Naive B cell (primary cell): ENCODE measurements at regions not wholly inside any gene's neighbourhood (a gene's known extent, or its start where the extent isn't known, plus 50 kb on each side); places are given as distances from the start of the nearest gene placed in this dataset.
"Not testable (repeated sequence)": the region's sequence is repeated elsewhere in the genome, so short reads cannot be mapped to it uniquely, and the experiment has no call there.

Experiments
- ATAC-seq, 2 donors: fragments of 150-1000 bp; cut with Tn5 transposase; 2 replicates each; pipeline ENCODE4 v1.10.0; 2021; ENCODE audit warnings: low read depth in 2 of 2, mild to moderate bottlenecking in 2 of 2, moderate library complexity in 2 of 2
- DNase-seq: peaks from one replicate; pipeline ENCODE4 v3.0.0; 2022
- H3K27ac Mint-ChIP-seq, 6 donors: one replicate each; pipeline ENCODE4 v1.8.0; 2020 to 2022; ENCODE audit warnings: mild to moderate bottlenecking in 6 of 6, mixed read lengths in 6 of 6, moderate library complexity in 5 of 6, inconsistent platforms in 2 of 6
- H3K27me3 Mint-ChIP-seq, 3 donors: one replicate each; pipeline ENCODE4 v1.8.0; 2021 to 2022; ENCODE audit warnings: mixed read lengths in 3 of 3, mild to moderate bottlenecking in 1 of 3
- H3K36me3 Mint-ChIP-seq, 2 donors: one replicate each; pipeline ENCODE4 v1.8.0; 2020 to 2022; ENCODE audit warnings: mixed read lengths in 2 of 2, inconsistent platforms in 1 of 2, mild to moderate bottlenecking in 1 of 2
- H3K4me1 Mint-ChIP-seq, 3 donors: one replicate each; pipeline ENCODE4 v1.8.0; 2020 to 2022; ENCODE audit warnings: mixed read lengths in 3 of 3, inconsistent platforms in 1 of 3, mild to moderate bottlenecking in 1 of 3, moderate library complexity in 1 of 3
- H3K4me3 Mint-ChIP-seq, 8 donors: one replicate each; pipeline ENCODE4 v1.8.0; 2020 to 2022; ENCODE audit warnings: mild to moderate bottlenecking in 8 of 8, mixed read lengths in 8 of 8, moderate library complexity in 8 of 8, inconsistent platforms in 2 of 8
- H3K9me3 Mint-ChIP-seq, 7 donors: one replicate each; pipeline ENCODE4 v1.8.0; 2020 to 2022; ENCODE audit warnings: mixed read lengths in 7 of 7, mild to moderate bottlenecking in 5 of 7, inconsistent platforms in 2 of 7, moderate library complexity in 1 of 7

DNA sequence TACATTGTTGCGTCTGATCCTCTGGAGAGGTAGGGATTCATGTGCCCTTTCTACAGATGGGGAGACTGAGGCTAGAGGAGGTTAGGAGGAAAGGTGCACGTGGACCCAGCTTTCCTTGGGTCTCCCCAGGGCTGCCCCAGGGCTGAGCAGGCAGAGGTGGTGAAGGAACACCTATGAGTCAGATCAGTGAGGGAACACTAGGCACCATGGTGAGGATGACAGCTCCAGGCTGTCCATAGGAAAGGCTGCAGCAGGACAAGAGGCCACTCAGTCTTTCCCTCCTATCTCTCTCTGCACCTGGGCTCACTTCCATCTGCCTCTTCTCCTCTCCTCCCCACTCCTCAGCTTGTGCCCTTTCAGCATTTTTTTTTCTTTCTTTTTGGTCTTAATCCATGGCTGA is 138.0 kb upstream of the TRIM73 start:
- DNase-seq, ATAC-seq, H3K27me3 Mint-ChIP-seq: not testable (repeated sequence)

DNA sequence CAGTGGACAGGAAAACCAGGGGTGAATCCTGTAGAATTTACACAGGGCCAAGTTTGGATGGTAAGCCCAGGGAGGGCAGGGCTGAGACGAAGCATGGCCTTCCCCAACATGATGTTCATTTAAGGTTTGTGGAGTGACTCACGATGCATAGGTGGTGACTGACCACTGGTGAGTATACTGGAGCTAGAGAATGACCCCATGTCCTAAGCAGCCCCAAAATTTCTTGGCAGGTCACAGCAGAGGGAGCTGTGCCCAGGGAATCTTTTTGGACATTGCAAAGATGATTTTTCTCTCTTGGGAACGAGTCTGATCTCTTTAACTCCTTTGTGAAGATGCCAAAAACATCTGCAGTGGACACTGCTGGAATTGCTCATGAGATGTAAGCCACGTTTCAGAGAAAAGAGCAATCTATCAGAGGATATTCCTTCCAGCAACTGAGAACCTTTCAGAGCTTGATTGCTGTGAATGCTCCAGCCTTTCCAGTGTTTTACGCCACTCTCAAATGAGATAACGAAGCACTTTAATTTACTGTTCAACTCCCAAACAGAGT is 135.9 kb upstream of the TRIM73 start:
- not testable (repeated sequence) for H3K36me3 Mint-ChIP-seq, DNase-seq, H3K27me3 Mint-ChIP-seq, ATAC-seq, H3K4me1 Mint-ChIP-seq, H3K4me3 Mint-ChIP-seq, H3K27ac Mint-ChIP-seq, H3K9me3 Mint-ChIP-seq

More for the DNA sequence above, 138.0 kb upstream of the TRIM73 start:
- H3K9me3 Mint-ChIP-seq, H3K4me3 Mint-ChIP-seq, H3K36me3 Mint-ChIP-seq, H3K4me1 Mint-ChIP-seq, H3K27ac Mint-ChIP-seq: not testable (repeated sequence)

DNA sequence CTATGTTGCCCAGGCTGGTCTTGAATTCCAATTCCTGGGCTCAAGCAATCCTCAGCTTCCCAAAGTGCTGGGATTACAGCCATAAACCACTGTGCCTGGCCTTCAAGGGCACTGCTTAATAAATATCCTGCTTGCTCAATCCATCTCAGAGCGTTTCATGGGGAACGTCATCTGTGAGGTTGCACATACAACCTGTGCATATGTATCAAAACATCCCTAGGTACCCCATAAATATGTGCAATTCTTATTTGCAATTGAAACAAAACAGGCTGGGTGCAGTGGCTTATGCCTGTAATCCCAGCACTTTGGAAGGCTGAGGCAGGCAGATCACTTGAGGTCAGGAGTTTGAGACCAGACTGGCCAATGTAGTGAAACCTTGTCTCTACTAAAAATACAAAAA is 133.8 kb upstream of the TRIM73 start:
- H3K36me3 Mint-ChIP-seq, H3K4me1 Mint-ChIP-seq: not testable (repeated sequence)

DNA sequence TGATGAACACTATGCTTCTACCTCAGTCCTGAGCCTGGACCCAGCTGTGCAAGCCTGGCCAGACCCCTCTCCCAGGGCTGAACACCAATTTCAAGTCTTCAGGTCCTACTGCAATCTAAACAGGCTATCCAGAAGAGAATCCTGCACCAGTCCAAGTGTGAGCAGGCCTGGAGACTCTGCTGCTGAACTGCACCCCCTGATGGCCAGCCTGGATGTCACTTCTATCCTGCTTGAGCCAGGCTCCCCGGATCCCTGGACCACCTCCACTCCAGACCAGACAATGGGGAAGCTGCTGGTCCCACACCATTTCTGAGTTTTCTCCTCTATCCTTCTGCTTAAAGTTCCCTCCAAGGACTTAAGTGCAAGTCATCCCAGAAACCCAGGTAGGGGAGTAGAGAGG is 127.3 kb upstream of the TRIM73 start:
- DNase-seq, H3K4me1 Mint-ChIP-seq: not testable (repeated sequence)

More for the DNA sequence above, 133.8 kb upstream of the TRIM73 start:
- not testable (repeated sequence) for DNase-seq, H3K4me3 Mint-ChIP-seq, H3K27ac Mint-ChIP-seq, H3K27me3 Mint-ChIP-seq, ATAC-seq, H3K9me3 Mint-ChIP-seq

DNA sequence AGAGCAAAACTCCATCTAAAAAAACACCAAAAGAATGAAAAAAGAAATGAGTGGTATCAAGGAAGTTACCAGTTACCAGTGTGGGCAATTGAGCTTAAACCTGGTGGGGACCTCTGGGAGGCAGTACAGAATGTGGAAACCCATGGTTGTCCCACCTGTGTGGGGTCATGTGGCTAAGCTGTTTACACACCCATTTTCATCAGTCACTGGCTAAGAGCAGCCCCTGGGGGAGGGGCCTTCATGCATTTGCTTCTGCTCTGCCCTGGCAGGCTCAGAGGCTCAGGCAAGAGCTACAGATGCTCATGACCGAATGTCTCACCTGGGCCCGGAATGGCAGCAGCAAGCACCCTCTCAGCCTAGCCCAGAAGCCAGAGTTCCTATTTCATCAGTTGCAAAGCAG is 126.3 kb upstream of the TRIM73 start:
- not testable (repeated sequence) for H3K4me1 Mint-ChIP-seq, H3K27me3 Mint-ChIP-seq, H3K36me3 Mint-ChIP-seq, H3K27ac Mint-ChIP-seq, H3K9me3 Mint-ChIP-seq, DNase-seq, H3K4me3 Mint-ChIP-seq
- peak; percentile 46 to 56 for ATAC-seq

More for the DNA sequence above, 127.3 kb upstream of the TRIM73 start:
- not testable (repeated sequence) for H3K36me3 Mint-ChIP-seq, ATAC-seq, H3K9me3 Mint-ChIP-seq, H3K4me3 Mint-ChIP-seq, H3K27me3 Mint-ChIP-seq, H3K27ac Mint-ChIP-seq

DNA sequence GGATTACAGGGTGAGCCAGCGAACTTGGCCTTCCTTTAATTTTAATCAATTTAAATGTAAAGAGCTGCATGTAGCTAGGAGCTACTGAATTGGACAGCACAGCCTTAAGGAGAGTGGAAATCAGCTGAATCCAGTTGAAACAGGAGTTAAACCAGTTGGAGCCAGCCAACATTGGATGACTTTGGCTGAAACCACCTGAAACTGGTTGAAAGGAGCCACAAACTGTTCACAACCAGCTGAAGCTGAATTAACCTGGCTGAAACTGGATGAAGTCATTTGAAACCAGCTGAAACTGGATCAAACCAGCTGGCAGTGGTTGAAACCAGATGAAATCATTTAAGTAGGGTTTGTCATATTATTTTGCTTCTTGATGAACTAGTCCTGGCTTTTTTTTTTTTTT is 121.3 kb upstream of the TRIM73 start:
- not testable (repeated sequence) for DNase-seq, H3K4me1 Mint-ChIP-seq, H3K36me3 Mint-ChIP-seq, H3K27me3 Mint-ChIP-seq, ATAC-seq, H3K27ac Mint-ChIP-seq, H3K4me3 Mint-ChIP-seq, H3K9me3 Mint-ChIP-seq
